Activated CD8-positive, alpha-beta memory T cell treated with anti-CD3 and anti-CD28 coated beads, Interleukin-2, amount 50 U/mL, for 48 hours (primary cell): ENCODE measurements at regions not wholly inside any gene's neighbourhood (a gene's known extent, or its start where the extent isn't known, plus 50 kb on each side); places are given as distances from the start of the nearest gene placed in this dataset.
"Not testable (repeated sequence)": the region's sequence is repeated elsewhere in the genome, so short reads cannot be mapped to it uniquely, and the experiment has no call there.

ENCODE experiments used
- DNase-seq: peaks from one replicate; pipeline ENCODE4 v3.0.0-alpha.2; 2020

DNA sequence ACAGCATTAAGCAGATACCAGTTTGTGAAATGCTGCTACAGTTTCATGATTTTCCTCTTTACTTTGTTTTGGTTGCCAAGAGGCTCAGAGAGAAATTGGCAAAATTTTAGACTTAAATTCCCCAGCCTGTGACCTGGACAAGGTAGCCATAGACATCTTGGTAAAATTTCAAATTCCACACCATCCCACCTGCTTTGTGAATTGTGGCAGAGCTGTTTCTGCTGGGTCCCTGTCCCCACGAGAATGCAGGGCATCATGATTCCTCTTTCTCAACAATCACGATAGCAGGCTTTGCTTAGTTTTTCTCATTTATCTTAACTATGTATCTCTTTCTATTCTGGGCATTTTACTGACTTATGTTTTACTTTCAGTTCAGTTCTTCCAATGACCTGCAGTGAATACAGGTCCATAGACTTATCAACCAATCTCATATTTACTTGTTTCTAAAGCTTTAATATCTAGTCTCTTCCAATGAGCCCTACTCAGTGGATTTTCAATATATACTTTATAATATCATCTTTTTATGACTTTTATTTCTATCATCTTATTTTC, 351.6 kb downstream of the SOCS6 start:
- no peak for DNase-seq

DNA sequence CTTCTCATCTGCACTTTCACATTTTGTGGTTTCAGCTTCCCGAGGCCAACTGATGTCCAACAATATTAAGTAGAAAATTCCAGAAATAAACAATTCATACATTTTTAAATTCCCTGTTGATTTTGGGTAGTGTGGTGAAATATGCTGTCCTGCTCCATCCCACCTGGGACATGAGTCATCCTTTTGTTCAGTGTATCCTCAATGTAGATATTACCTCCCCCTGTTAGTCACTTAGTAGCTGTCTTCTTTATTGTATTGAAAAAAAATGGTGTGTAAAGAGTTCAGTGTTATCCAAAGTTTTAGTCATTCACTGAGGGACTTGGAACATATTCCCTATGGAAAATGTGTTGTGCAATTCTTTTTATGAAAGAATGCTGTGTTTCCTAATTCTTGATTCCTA, 348.1 kb downstream of the SOCS6 start:
- DNase-seq = no peak

DNA sequence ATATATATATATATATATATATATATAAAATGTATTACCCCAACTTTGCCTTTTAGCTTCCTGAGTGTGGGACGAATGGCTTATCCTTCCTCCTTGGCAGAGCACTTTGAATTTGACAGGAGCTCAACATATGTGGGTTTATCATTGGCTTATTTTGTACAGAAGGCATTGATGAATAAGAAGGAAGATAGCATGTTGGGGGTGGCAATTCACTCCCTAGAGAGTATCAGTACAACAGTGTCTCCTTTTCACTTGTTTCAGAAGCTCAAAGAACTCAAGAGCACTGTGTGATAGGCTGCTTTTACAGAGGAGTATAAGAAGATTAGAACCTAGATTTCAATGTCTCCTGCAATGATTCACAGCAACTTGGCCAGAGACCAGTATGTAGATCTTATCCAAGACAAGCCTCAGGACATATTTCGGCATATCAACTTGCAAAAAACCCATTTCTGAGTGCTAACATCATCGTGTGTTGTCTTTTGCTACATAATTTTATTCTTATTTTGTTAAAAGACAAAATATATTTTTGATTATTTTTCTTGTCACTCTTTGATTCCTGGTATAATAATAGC, 345.8 kb downstream of the SOCS6 start:
- DNase-seq = no peak

DNA sequence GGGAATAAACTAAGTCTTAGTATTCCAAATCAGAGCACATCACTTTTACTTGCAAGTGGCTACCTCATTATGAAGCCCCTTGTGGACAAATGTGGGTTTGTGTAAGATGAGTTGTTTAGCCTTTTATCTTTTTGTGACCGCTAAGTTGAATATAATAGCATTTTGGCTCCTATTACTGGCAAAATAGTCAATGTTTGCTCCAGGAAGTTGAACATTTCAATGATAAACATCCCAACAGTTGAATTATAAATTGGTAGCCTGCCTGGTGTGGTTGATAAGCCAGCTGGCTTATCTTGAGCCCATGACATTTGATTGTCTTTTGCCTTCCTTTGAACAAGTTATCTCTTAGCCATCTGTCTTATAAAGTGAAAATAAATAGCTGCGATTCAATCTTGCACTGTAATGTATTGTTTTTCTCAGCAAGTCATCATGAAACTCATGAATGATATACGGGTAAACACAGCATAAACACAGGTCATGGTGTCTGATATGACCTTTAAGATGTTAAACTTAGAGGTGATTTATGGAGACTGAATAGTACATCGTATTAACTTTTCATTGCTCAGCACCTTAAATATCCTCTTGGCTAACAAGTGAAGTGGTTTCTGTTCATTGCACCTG, 338.4 kb downstream of the SOCS6 start:
- no peak for DNase-seq

DNA sequence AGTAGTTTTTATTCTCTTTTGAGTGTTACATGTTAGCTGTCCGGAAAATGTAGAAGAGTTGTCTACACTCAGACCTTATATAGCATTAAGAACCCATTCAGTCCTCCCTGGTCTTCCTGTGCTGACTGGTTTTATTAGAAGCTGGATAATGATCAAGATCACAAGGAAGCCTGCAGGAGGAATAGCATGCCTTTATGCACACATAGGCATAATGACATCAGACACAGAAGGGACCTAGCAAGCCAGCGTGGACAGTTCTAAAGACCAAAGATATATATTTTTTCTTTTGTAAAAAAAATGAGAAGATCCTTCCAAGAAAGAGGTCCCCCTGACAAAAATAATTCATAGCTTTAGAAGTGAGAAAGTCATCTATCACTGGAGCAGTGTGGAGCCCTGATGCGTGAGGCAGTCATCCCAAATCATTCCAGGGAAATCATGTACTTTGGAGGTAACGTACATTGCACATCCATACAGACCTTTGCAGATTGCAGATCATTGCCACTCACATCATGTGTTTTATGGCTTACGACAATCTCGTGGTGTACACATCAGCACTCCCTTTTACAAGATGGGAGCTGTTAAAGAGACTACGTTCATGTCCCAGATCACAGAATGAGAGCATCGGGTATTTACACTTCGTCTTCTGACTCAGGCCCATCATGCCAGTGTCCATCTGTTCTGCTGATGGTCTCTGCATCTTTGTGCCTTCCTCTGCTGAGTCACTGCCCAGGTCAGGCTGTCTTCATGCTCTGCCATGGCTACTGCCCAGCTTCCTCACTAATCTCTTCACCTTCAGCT, 334.0 kb downstream of the SOCS6 start:
- no peak for DNase-seq

- DNase-seq = no peak
These were observed 332.9 kb downstream of the SOCS6 start for GRCh38 chr18:70621710-70622109.

- DNase-seq = no peak
These were observed 332.2 kb downstream of the SOCS6 start for GRCh38 chr18:70620837-70621612.

GRCh38 chr18:70617020-70617763, 328.3 kb downstream of the SOCS6 start:
- DNase-seq = no peak

DNA sequence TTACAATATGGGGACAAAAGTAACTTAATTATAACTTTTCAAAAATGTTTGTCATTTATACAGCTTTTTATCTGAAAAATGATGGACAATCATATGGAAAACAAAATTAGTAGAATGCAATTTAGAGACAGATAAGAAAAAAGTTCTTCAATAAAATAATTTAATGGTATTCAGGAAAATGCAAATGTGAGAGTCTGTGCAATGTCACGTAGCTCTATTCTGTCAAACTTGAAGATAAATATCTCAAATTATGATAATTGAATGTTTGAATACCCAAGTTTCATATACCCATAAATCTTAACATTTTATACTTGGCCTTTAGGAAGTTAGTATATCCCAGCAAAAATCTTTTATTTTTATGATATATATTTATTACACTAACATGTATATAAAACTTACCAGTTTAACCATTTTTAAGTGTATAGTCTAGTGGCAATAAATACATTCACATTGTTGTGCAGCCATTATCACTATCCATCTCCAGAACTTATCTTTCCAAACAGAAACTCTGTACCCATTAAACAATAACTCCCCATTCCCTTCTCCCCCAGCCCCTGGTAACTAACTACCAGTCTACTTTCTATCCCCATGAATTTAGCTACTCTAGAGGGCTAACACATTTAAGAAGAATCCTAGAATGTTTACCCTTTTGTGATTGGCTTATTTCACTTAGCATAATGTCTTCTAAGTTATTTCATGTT, 311.5 kb downstream of the SOCS6 start:
- DNase-seq = no peak

- no peak for DNase-seq
These were observed 309.6 kb downstream of the SOCS6 start for GRCh38 chr18:70598406-70598805.

GRCh38 chr18:70582981-70583380, 294.1 kb downstream of the SOCS6 start:
- DNase-seq = no peak

- no peak for DNase-seq
These were observed 289.6 kb downstream of the SOCS6 start for GRCh38 chr18:70578480-70578879.

GRCh38 chr18:70577023-70577420, 288.2 kb downstream of the SOCS6 start:
- no peak for DNase-seq

- DNase-seq = no peak
These were observed 287.6 kb downstream of the SOCS6 start for GRCh38 chr18:70576276-70577022.

GRCh38 chr18:70574951-70575350, 286.1 kb downstream of the SOCS6 start:
- DNase-seq = not testable (repeated sequence)

GRCh38 chr18:70569647-70570046, 280.8 kb downstream of the SOCS6 start:
- not testable (repeated sequence) for DNase-seq

DNA sequence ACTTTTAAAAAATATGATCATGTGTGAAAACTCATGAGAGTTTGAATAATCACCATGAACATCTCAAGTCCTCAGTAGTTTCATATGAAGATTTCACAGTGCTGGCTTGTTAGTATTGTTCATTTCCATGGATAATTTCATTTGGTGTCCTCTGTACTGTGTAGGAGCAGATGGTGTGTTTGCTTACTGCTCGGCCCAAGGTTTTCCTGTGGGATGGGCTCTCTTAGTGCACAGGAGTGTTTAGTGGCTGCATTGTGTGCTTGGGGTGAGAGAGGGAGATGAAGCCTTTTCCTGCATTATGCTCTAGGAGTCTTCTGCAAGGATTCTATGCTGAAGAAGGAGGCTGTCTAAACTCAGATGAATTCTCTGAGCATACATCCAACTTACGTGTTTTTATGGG, 270.6 kb downstream of the SOCS6 start:
- no peak for DNase-seq

DNA sequence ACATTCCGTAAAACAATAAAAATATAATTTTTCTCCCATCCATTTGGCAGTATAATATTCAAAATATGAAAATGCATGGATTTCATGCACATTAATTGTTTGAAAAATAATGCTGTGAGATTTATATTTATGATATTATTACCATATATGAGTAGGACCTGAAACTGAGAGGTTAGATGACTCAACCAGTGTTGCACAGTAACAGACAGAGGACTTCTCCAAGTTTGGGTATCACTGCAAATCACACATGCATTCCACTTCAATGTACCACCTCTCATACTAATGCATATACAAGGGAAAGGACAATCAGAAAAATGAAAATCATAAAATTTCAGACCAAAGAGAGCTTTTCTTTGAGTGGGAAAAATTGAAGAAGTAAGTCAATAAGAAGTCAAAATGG, 269.5 kb downstream of the SOCS6 start:
- no peak for DNase-seq

- DNase-seq = no peak
These were observed 266.1 kb downstream of the SOCS6 start for GRCh38 chr18:70554854-70555445.

GRCh38 chr18:70553936-70554260, 265.1 kb downstream of the SOCS6 start:
- no peak for DNase-seq
